Aorta (tissue), 5 donors: ENCODE measurements at regions not wholly inside any gene's neighbourhood (a gene's known extent, or its start where the extent isn't known, plus 50 kb on each side); places are given as distances from the start of the nearest gene placed in this dataset.

Experiments
- ATAC-seq: fragments of 200-7000 bp; cut with Tn5 transposase; one replicate; pipeline ENCODE4 v1.9.1; 2022; ENCODE audit warnings: moderate library complexity; ENCODE audit not compliant: low FRiP score
- DNase-seq, 2 donors: peaks; one replicate each; pipeline ENCODE4 v3.0.0-alpha.2; 2020
- H3K27ac ChIP-seq, 2 donors: one replicate each; pipeline ENCODE4 v1.5.1; 2013; ENCODE audit warnings: low read length in 2 of 2, mild to moderate bottlenecking in 2 of 2, moderate library complexity in 2 of 2, control low read depth in 1 of 2, inconsistent platforms in 1 of 2, low read depth in 1 of 2
- H3K27me3 ChIP-seq, 2 donors: one replicate each; pipeline ENCODE4 v1.6.1; 2013; ENCODE audit warnings: control low read depth in 1 of 2, low read length in 1 of 2, mild to moderate bottlenecking in 1 of 2, moderate library complexity in 1 of 2; ENCODE audit not compliant: insufficient read depth in 2 of 2, control insufficient read depth in 1 of 2
- H3K36me3 ChIP-seq, 2 donors: one replicate each; pipeline ENCODE4 v1.6.1; 2013; ENCODE audit warnings: control low read depth in 1 of 2, low read length in 1 of 2, mild to moderate bottlenecking in 1 of 2; ENCODE audit not compliant: insufficient read depth in 2 of 2, control insufficient read depth in 1 of 2
- H3K4me1 ChIP-seq, 2 donors: one replicate each; pipeline ENCODE4 v1.6.1; 2013; ENCODE audit warnings: low read length in 2 of 2, control low read depth in 1 of 2, mild to moderate bottlenecking in 1 of 2, moderate library complexity in 1 of 2; ENCODE audit not compliant: insufficient read depth in 2 of 2, control insufficient read depth in 1 of 2
- H3K4me3 ChIP-seq, 2 donors: one replicate each; pipeline ENCODE4 v1.5.1; 2013; ENCODE audit warnings: low read length in 2 of 2, control low read depth in 1 of 2, mild to moderate bottlenecking in 1 of 2
- H3K9me3 ChIP-seq: one replicate; pipeline ENCODE4 v1.6.1; 2013; ENCODE audit warnings: mild to moderate bottlenecking, low read length; ENCODE audit not compliant: control insufficient read depth
- WGBS, 2 donors: extraction: QIAGEN DNeasy Blood & Tissue Kit; methylation state at CpG; one replicate each; pipeline ENCODE4 v1.1.7; 2013; 5-methylcytosine and 5-hydroxymethylcytosine counted together
- intact Hi-C, 2 donors: fragments of 100-400 bp; cut with DNase I; formaldehyde crosslinking; loops; one replicate each; pipeline versions ENCODE4 v1.14.2 to v1.15.0; 2022
- donor health status: healthy with polysubstance abuse.
- donor health status: Bipolar disorder and iron deficiency.
- donor health status: DM: no; HTN: no; CAD: no.
- donor health status: DM: no; HTN: no; CAD: no.
- donor health status: DM: yes; HTN: yes; CAD: no.

DNA sequence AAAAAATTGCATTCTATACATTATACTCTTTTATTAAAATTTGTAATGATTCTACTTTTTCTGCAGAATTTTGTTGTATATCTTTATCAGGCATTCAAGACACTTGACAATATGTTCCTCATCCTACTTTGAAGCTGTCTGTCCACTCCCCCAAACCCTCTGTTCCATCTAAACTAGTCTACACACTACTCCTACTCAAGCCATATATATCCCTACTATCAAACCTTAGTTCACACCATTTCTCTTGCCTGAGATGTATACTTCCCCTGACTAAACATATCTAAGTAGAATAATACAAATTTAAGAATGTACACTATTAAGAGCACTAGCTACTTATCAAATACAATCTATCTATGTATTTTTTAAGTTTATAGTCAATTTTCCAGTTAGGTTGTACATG is 107.1 kb upstream of the FTMT start:
- ATAC-seq (no peak), DNase-seq (no peak)
- Histone ChIP-seq H3K27me3 (no peaks in the 10 kb centered on the region), H3K27ac (no peak overlapping the region), H3K4me3 (no peak overlapping the region), H3K4me1 (no peaks in the 10 kb centered on the region), H3K36me3 (no peaks in the 10 kb centered on the region), H3K9me3 (no peaks in the 10 kb centered on the region)
- intact Hi-C loops = no loop called here

DNA sequence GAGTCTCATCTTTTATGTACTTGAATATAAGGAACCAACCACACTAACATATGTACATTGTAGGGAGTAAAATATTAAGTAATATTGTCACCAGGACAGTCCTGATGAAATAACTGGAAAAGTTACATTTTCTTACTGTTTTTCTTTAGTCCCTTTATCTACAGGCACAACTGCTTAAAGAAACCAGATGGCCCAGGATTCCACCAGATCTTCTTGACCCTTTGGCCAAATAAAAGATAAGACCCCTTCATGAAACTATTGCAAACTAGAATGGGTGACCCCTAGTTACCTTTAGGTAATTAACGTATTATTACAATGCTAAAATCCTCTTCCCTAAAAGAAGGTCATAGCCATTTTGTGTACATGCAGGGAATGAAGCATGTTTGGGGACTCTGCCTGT is 106.3 kb upstream of the FTMT start:
- Histone ChIP-seq H3K4me1 (no peaks in the 10 kb centered on the region), H3K27me3 (no peaks in the 10 kb centered on the region), H3K27ac (no peak overlapping the region), H3K36me3 (no peaks in the 10 kb centered on the region), H3K4me3 (no peak overlapping the region), H3K9me3 (no peaks in the 10 kb centered on the region)
- no peak for ATAC-seq
- WGBS, 2 donors = 91 to 94% methylated on average over 1 of the region's 1 CpG
- intact Hi-C loops = no loop called here
- DNase-seq = no peak

DNA sequence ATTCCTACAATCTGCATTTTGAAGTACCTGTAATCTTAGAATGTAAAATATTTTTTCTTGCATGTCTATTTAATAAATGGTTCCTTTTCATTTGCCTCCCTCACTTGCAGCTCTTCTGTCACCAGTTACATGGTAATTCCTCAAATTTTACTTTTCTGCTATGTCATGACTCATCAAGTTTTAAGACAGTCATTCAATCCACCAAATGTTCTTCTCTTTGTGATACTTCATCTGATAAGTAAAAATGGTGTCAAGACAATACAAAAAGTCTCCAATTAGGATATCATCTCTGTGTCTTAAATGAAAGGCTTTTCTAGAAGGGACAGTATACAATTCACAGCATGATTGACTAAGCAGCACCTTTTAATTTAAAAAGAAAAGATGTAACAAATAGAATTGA is 104.9 kb upstream of the FTMT start:
- intact Hi-C loops = no loop called here
- Histone ChIP-seq H3K4me1 (no peaks in the 10 kb centered on the region), H3K4me3 (no peak overlapping the region), H3K9me3 (no peaks in the 10 kb centered on the region), H3K27me3 (no peaks in the 10 kb centered on the region), H3K27ac (no peak overlapping the region), H3K36me3 (no peaks in the 10 kb centered on the region)
- DNase-seq (no peak), ATAC-seq (no peak)

DNA sequence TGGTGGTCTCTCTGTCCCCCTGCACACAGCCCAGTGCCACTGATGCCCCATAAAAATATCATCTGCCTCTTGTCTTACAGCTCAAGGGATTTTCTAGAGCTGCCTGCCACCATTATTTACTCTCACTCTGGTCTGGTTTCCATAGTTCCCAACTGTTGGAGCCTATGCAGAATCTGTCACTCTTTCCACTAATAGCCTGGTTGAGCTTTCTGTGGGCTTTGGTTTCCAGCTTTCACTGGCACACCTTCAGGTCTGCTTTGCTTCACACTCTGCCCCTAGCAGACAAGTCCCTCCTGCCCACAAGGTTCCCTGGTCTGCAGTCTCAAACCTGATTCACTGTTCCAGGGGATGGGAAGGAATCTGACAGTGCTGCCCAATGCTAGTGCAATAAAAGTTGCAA is 103.0 kb upstream of the FTMT start:
- ATAC-seq (no peak), DNase-seq (no peak)
- no peaks in the 10 kb centered on the region for H3K4me1 ChIP-seq
- no peaks in the 10 kb centered on the region for H3K36me3 ChIP-seq
- intact Hi-C loops = no loop called here
- H3K4me3 ChIP-seq = no peak overlapping the region
- H3K27me3 ChIP-seq = no peaks in the 10 kb centered on the region
- no peak overlapping the region for H3K27ac ChIP-seq
- no peaks in the 10 kb centered on the region for H3K9me3 ChIP-seq

DNA sequence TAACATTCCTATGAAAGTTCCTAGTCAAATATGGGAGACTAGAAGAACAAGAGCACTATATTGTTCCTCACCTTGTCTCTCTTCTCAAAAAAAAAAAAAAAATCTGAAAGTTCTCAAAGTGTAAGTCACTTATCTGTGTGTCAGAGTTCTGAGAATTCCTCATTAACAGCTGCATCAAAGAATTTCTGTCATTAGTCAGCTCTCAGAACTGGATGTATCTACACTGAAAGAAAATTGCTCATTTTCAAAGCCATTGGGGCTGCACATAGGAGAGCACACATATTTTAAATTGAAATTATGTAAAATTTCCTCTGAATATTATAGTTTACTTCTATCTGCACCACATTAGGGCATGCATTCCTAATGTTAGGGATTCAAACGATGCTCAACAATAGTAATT is 99.5 kb upstream of the FTMT start:
- ATAC-seq = no peak
- 93 to 94% methylated on average over 1 of the region's 1 CpG for WGBS, 2 donors
- DNase-seq = no peak

DNA sequence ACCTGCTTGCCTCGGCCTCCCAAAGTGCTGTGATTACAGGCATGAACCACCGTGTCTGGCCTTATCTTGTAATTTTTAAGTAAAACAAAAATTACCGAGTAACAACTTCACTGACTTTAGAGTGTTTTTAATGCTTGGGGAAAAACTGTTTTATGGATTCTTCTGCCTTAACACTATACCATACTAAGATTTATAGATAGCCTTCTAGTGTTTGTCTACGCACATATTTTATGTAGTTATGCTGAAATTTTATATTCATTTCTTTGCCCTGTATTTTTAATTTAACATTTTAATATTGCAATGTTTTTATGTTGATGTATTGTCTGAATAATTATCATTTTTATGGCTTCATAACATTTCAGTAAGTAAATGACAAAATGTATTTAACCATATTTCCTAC is 96.4 kb upstream of the FTMT start:
- Histone ChIP-seq H3K27me3 (no peaks in the 10 kb centered on the region), H3K27ac (no peak overlapping the region), H3K9me3 (no peaks in the 10 kb centered on the region), H3K36me3 (no peaks in the 10 kb centered on the region), H3K4me3 (no peak overlapping the region), H3K4me1 (no peaks in the 10 kb centered on the region)
- ATAC-seq (no peak), DNase-seq (no peak)
- 45 to 52% methylated on average over 4 of the region's 4 CpGs for WGBS, 2 donors
- intact Hi-C loops = no loop called here

More for the DNA sequence above, 99.5 kb upstream of the FTMT start:
- Histone ChIP-seq H3K4me3 (no peak overlapping the region), H3K36me3 (no peaks in the 10 kb centered on the region), H3K4me1 (no peaks in the 10 kb centered on the region), H3K9me3 (no peaks in the 10 kb centered on the region), H3K27ac (no peak overlapping the region), H3K27me3 (no peaks in the 10 kb centered on the region)
- intact Hi-C loops = no loop called here

DNA sequence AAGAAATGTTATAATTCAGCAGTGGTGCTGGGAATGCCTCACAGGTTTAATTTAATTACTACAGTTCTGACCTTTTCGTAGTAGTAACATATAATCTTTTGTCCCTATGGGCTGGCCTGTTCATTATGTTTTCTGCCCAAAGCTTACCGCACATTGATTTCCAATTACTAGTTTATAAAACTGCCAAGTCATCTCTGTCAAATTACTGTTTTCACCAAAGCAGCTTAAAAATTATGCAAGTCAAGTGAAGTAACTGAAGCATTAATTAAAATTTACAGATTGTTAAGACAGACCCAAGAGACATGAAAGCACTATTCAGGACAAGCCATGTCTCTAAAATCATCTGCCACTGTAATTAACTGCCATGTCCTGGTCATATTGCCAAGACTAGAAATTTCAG is 93.9 kb upstream of the FTMT start:
- Histone ChIP-seq H3K27me3 (no peaks in the 10 kb centered on the region), H3K4me3 (no peak overlapping the region), H3K4me1 (no peaks in the 10 kb centered on the region), H3K27ac (no peak overlapping the region), H3K36me3 (no peaks in the 10 kb centered on the region), H3K9me3 (no peaks in the 10 kb centered on the region)
- intact Hi-C loops = no loop called here
- 95 to 96% methylated on average over 2 of the region's 2 CpGs for WGBS, 2 donors
- no peak for DNase-seq
- ATAC-seq = no peak

DNA sequence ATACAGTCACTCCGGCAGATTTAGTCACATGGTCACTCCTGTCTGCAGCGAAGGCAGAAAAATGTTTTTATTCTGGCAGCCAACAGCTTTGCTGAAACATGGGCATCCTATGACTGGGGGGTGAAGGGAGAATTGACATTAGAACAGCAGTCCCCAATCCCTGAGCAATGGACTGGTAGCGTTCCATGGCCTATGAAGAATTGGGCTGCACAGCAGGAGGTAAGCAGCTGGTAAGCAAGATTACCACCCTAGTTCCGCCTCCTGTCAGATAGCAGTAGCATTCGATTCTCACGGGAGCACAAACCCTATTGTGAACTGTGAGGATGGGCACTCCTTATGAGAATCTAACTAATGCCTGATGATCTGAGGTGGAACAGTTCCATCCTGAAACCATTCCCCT is 93.1 kb upstream of the FTMT start:
- ATAC-seq = no peak

DNA sequence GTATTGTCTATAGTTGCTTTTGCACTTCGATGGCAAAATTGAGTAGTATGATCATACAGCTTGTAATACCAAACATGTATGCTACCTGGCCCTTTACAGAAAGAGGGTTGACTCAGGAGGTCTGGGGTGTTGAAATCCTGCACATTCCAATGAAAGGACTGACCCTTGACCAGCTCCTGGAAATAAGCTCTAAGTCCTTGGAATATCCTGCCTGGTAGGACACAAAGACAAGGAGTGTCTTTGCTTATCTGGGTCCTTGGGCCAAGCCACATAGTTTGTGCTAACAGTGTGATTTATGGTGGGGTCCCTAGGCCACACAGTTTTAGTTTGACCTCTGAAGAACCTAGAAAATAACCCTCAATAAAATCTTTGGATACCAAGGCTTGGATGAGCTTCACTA is 89.3 kb upstream of the FTMT start:
- 77 to 92% methylated on average over 1 of the region's 1 CpG for WGBS, 2 donors
- DNase-seq (peak in 1 of 2 donors; percentile 12), ATAC-seq (no peak)
- no peaks in the 10 kb centered on the region for H3K4me1 ChIP-seq
- H3K9me3 ChIP-seq = no peaks in the 10 kb centered on the region
- no peak overlapping the region for H3K4me3 ChIP-seq
- H3K27me3 ChIP-seq = no peaks in the 10 kb centered on the region
- intact Hi-C loops = no loop called here
- H3K27ac ChIP-seq = no peak overlapping the region
- H3K36me3 ChIP-seq = no peaks in the 10 kb centered on the region

More for the DNA sequence above, 93.1 kb upstream of the FTMT start:
- Histone ChIP-seq H3K4me1 (no peaks in the 10 kb centered on the region), H3K9me3 (no peaks in the 10 kb centered on the region), H3K36me3 (no peaks in the 10 kb centered on the region), H3K27me3 (no peaks in the 10 kb centered on the region), H3K4me3 (no peak overlapping the region), H3K27ac (no peak overlapping the region)
- no peak for DNase-seq
- intact Hi-C loops = no loop called here
- WGBS, 2 donors = 48 to 53% methylated on average over 6 of the region's 6 CpGs

DNA sequence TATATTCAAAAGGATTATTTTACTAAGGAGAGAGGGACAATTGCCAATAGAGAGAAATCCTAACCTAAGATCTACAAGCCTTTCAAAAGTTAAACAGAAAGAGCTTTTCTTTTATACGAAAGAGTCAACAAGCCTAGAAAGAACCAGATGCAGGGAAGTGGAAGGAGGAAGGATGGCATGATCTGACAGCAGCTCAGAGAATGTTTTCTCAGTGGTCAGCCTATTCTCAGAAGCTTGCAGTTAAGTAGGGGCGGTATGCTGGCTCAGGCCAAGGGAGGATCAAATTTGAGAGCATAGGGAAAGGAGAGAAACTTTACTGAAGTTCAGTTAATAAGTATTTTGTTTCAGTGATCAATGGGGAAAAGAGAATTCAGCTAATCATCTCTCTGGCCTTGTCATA is 88.0 kb upstream of the FTMT start:
- 64 to 67% methylated on average over 2 of the region's 2 CpGs for WGBS, 2 donors
- intact Hi-C loops = no loop called here
- ATAC-seq = no peak
- Histone ChIP-seq H3K36me3 (no peaks in the 10 kb centered on the region), H3K4me3 (no peak overlapping the region), H3K9me3 (no peaks in the 10 kb centered on the region), H3K27ac (no peak overlapping the region), H3K4me1 (no peaks in the 10 kb centered on the region), H3K27me3 (no peaks in the 10 kb centered on the region)
- DNase-seq = no peak
